ENCODE measurements at regions not wholly inside any gene's neighbourhood (a gene's known extent, or its start where the extent isn't known, plus 50 kb on each side); places are given as distances from the start of the nearest gene placed in this dataset.

DNA sequence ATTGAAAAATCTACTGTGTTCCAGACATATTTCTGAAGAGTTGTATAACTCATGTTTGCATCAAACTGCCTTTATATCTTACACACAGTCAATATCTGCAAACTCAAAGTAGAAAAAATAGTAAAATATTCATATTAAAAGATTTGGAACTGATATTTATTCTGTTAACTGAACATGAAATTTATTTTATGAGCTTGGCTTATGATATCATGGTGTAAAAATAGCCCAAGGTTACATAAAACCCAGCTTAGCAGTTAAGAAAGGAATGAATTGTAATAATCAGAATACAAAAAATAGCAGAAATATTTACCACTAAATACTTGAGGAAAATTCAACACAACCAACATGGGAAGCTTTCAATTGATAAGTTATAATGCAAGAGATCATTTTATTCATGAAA, 367.9 kb downstream of the FLRT2 start:
- TF ChIP-seq, protein P1, sequence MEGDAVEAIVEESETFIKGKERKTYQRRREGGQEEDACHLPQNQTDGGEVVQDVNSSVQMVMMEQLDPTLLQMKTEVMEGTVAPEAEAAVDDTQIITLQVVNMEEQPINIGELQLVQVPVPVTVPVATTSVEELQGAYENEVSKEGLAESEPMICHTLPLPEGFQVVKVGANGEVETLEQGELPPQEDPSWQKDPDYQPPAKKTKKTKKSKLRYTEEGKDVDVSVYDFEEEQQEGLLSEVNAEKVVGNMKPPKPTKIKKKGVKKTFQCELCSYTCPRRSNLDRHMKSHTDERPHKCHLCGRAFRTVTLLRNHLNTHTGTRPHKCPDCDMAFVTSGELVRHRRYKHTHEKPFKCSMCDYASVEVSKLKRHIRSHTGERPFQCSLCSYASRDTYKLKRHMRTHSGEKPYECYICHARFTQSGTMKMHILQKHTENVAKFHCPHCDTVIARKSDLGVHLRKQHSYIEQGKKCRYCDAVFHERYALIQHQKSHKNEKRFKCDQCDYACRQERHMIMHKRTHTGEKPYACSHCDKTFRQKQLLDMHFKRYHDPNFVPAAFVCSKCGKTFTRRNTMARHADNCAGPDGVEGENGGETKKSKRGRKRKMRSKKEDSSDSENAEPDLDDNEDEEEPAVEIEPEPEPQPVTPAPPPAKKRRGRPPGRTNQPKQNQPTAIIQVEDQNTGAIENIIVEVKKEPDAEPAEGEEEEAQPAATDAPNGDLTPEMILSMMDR (conservative IDR thresholded peaks at IDR 0.05; ENCODE audit: low read depth, low read length), result no peak
- TF ChIP-seq EZH2 (IDR thresholded peaks at IDR 0.05; ENCODE audit: borderline replicate concordance, low read depth, low read length, poor library complexity, severe bottlenecking), result no peak
